Left lung (tissue), 4 donors: ENCODE measurements at regions not wholly inside any gene's neighbourhood (a gene's known extent, or its start where the extent isn't known, plus 50 kb on each side); places are given as distances from the start of the nearest gene placed in this dataset.
"Not testable (repeated sequence)": the region's sequence is repeated elsewhere in the genome, so short reads cannot be mapped to it uniquely, and the experiment has no call there.

Experiments
- ATAC-seq: fragments of 200-7000 bp; cut with Tn5 transposase; one replicate; pipeline ENCODE4 v1.9.1; 2020; ENCODE audit warnings: moderate library complexity
- DNase-seq, 4 donors: peaks; one replicate each; pipeline ENCODE4 v3.0.0-alpha.2; 2013 to 2020
- H3K27ac ChIP-seq, 2 donors: fragments of 200-600 bp; sonication (generic) in 1 of 2; one replicate each; pipeline versions ENCODE4 v1.5.0 to v1.8.0; 2020 to 2021
- H3K27me3 ChIP-seq, 2 donors: fragments of 200-600 bp; sonication (generic) in 1 of 2; one replicate each; pipeline versions ENCODE4 v1.5.0 to v1.8.0; 2020 to 2021
- H3K36me3 ChIP-seq, 2 donors: fragments of 200-600 bp; sonication (generic) in 1 of 2; one replicate each; pipeline versions ENCODE4 v1.5.0 to v1.8.0; 2020 to 2021
- H3K4me1 ChIP-seq, 2 donors: fragments of 200-600 bp; one replicate each; pipeline ENCODE4 v1.8.0; 2021
- H3K4me3 ChIP-seq, 2 donors: fragments of 200-600 bp; sonication (generic) in 1 of 2; one replicate each; pipeline versions ENCODE4 v1.5.0 to v1.8.0; 2020 to 2021; ENCODE audit warnings: mild to moderate bottlenecking in 1 of 2
- H3K9me3 ChIP-seq, 2 donors: fragments of 200-600 bp; sonication (generic) in 1 of 2; one replicate each; pipeline versions ENCODE4 v1.5.0 to v1.8.0; 2020 to 2021
- intact Hi-C, 2 donors: fragments of 100-400 bp; cut with DNase I; formaldehyde crosslinking; loops; one replicate each; pipeline versions ENCODE4 v1.11.2 to v1.14.2; 2022
- TF ChIP-seq, protein P1 (sequence below), 2 donors: fragments of 200-600 bp; sonication (generic) in 1 of 2; IDR thresholded peaks; one replicate each; pipeline versions ENCODE4 v1.5.0 to v1.8.0; 2021; ENCODE audit warnings: antibody characterized with exemption in 2 of 2
- donor health status: DM: no; HTN: yes; CAD: no.
- donor health status: DM: no; HTN: no; CAD: no.

DNA sequence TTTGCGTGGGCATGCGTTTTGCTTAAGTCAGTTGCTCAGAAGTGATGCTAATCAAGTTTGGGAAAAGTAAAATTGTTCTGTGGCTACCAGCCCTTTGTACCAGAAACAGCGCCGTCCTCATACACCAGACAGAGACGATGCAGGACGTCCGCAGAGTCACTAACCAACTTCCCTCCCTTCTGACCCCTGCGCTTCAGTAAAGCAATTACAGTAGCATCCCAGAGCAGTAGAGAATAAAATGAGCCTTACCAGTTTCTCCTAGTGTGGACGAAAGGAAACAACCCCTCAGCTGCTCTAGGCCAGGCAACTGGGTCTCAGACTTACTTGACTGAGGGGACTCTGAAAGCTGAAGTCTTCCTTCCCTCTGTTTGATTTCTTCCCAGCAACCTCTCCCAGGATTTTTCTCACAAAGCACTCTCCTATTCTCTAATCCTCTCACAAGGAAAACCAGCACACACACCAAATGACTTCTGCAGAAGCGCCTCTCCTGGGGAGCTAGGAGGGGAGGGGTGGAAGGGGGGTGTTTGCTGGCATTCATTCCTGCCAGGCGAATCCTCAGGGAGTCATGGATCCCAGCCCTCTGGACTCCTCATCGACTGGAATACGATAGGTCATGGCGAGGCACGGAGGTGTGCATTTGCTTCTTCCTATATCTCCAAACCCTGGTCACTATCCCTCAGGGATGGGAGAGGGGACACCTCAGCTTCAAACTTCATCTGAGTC is 56.0 kb upstream of the MID1 start:
- Histone ChIP-seq H3K4me3 (no peak overlapping the region), H3K27ac (no peak overlapping the region), H3K36me3 (no peaks in the 10 kb centered on the region), H3K9me3 (no peaks in the 10 kb centered on the region), H3K4me1 (no peaks in the 10 kb centered on the region), H3K27me3 (no peaks in the 10 kb centered on the region)
- ATAC-seq (no peak), DNase-seq (no peak)
- intact Hi-C loops = no loop called here
- TF ChIP-seq, protein P1, sequence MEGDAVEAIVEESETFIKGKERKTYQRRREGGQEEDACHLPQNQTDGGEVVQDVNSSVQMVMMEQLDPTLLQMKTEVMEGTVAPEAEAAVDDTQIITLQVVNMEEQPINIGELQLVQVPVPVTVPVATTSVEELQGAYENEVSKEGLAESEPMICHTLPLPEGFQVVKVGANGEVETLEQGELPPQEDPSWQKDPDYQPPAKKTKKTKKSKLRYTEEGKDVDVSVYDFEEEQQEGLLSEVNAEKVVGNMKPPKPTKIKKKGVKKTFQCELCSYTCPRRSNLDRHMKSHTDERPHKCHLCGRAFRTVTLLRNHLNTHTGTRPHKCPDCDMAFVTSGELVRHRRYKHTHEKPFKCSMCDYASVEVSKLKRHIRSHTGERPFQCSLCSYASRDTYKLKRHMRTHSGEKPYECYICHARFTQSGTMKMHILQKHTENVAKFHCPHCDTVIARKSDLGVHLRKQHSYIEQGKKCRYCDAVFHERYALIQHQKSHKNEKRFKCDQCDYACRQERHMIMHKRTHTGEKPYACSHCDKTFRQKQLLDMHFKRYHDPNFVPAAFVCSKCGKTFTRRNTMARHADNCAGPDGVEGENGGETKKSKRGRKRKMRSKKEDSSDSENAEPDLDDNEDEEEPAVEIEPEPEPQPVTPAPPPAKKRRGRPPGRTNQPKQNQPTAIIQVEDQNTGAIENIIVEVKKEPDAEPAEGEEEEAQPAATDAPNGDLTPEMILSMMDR (IDR thresholded peaks at IDR 0.05) = no peak

GRCh38 chrX:10677490-10677889 is 57.1 kb upstream of the MID1 start:
- intact Hi-C loops = no loop called here
- H3K9me3 ChIP-seq = no peaks in the 10 kb centered on the region
- TF ChIP-seq, protein P1 (IDR thresholded peaks at IDR 0.05) = no peak
- H3K27ac ChIP-seq = no peak overlapping the region
- H3K4me3 ChIP-seq = no peak overlapping the region
- H3K4me1 ChIP-seq = no peaks in the 10 kb centered on the region
- H3K36me3 ChIP-seq = no peaks in the 10 kb centered on the region
- H3K27me3 ChIP-seq = no peaks in the 10 kb centered on the region
- ATAC-seq (no peak), DNase-seq (peak in 2 of 4 donors; percentile 10 to 33)

DNA sequence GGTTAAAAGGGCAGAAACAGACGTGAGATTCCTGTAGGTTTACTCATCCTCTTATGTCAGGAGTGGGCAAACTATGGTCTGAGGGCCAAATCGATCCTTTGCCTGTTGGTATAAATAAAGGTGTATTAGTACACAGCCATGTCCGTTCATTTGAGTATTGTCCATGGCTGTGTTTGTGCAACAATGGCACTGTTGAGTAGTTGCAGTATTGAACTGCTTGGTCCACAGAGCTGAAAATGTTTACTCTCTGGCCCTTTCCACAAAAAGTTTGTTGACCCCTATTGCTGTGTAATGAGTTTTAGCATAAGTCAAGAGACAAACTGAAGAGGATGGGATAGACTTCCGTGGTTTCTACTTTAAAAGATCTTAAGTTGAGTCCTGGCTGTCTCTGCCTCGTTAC is 59.0 kb upstream of the MID1 start:
- Histone ChIP-seq H3K4me1 (no peaks in the 10 kb centered on the region), H3K9me3 (no peaks in the 10 kb centered on the region), H3K36me3 (no peaks in the 10 kb centered on the region), H3K27ac (no peak overlapping the region), H3K27me3 (no peaks in the 10 kb centered on the region), H3K4me3 (no peak overlapping the region)
- intact Hi-C loops = no loop called here
- ATAC-seq = no peak
- TF ChIP-seq, protein P1 (IDR thresholded peaks at IDR 0.05) = no peak
- DNase-seq = no peak

- Histone ChIP-seq H3K4me1 (no peaks in the 10 kb centered on the region), H3K27ac (no peak overlapping the region), H3K27me3 (no peaks in the 10 kb centered on the region), H3K9me3 (no peaks in the 10 kb centered on the region), H3K36me3 (no peaks in the 10 kb centered on the region), H3K4me3 (no peak overlapping the region)
- DNase-seq (no peak), ATAC-seq (no peak)
- intact Hi-C loops = no loop called here
- TF ChIP-seq, protein P1 (IDR thresholded peaks at IDR 0.05) = no peak
Measured at GRCh38 chrX:10681167-10681566, 60.8 kb upstream of the MID1 start.

DNA sequence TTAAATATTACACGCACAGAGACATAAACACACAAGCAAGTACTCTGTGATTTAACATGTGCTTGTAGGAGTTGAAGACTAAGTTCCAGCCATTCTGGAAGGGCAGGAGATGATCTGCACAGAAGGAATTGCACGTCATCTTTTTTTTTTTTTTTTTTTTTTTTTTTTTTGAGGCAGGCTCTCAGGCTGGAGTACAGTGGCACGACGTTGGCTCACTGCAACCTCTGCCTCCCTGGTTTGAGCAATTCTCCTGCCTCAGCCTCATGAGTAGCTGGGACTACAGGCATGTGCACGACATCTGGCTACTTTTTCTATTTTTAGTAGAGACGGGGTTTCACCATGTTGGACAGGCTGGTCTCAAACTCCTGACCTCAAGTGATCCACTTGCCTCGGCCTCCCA is 63.2 kb upstream of the MID1 start:
- H3K9me3 ChIP-seq, ATAC-seq, H3K36me3 ChIP-seq, H3K27me3 ChIP-seq, intact Hi-C loops, H3K4me3 ChIP-seq, H3K27ac ChIP-seq, DNase-seq, H3K4me1 ChIP-seq: not testable (repeated sequence)
